ENCODE measurements at regions not wholly inside any gene's neighbourhood (a gene's known extent, or its start where the extent isn't known, plus 50 kb on each side); places are given as distances from the start of the nearest gene placed in this dataset.

GRCh38 chr18:6509832-6510231 lies 95.1 kb upstream of the L3MBTL4 start:
- no peak for TF ChIP-seq CTCF (IDR thresholded peaks at IDR 0.05)
- no peak for TF ChIP-seq EZH2 (IDR thresholded peaks at IDR 0.05; ENCODE audit: borderline replicate concordance, insufficient read depth, low read depth, low read length, poor library complexity, severe bottlenecking)
